H9 (cell line): ENCODE measurements at regions not wholly inside any gene's neighbourhood (a gene's known extent, or its start where the extent isn't known, plus 50 kb on each side); places are given as distances from the start of the nearest gene placed in this dataset.

Experiments used
- DNase-seq: peaks from one replicate; pipeline ENCODE4 v3.0.0-alpha.2; 2017
- H2AFZ ChIP-seq: one replicate; pipeline ENCODE4 v1.6.1; 2013; ENCODE audit warnings: mild to moderate bottlenecking, low read length, control low read depth, moderate library complexity
- H2AK5ac ChIP-seq: 2 replicates; pipeline ENCODE4 v1.6.1; 2013; ENCODE audit warnings: low read length, control low read depth, mixed read lengths; ENCODE audit not compliant: insufficient read length
- H2BK120ac ChIP-seq: one replicate; pipeline ENCODE4 v1.6.1; 2013; ENCODE audit warnings: low read depth, mild to moderate bottlenecking, low read length, control low read depth, inconsistent platforms; ENCODE audit not compliant: poor library complexity, severe bottlenecking
- H2BK12ac ChIP-seq: 2 replicates; pipeline ENCODE4 v1.6.1; 2013; ENCODE audit warnings: low read length, control low read depth, mixed read lengths, low read depth; ENCODE audit not compliant: insufficient read length
- H2BK15ac ChIP-seq: 2 replicates; pipeline ENCODE4 v1.6.1; 2013; ENCODE audit warnings: low read depth, low read length, control low read depth
- H2BK20ac ChIP-seq: one replicate; pipeline ENCODE4 v1.6.1; 2013; ENCODE audit warnings: low read depth, mild to moderate bottlenecking, low read length, control low read depth, inconsistent platforms; ENCODE audit not compliant: poor library complexity, severe bottlenecking
- H2BK5ac ChIP-seq: 2 replicates; pipeline ENCODE4 v1.6.1; 2013; ENCODE audit warnings: low read length, control low read depth, mixed read lengths; ENCODE audit not compliant: insufficient read length
- H3K14ac ChIP-seq: 2 replicates; pipeline ENCODE4 v1.6.1; 2013; ENCODE audit warnings: low read length, control low read depth; ENCODE audit not compliant: insufficient read depth
- H3K18ac ChIP-seq: 2 replicates; pipeline ENCODE4 v1.6.1; 2013; ENCODE audit warnings: low read depth, mild to moderate bottlenecking, mixed read lengths, low read length, control low read depth; ENCODE audit not compliant: insufficient read length
- H3K23ac ChIP-seq: 2 replicates; pipeline ENCODE4 v1.6.1; 2013; ENCODE audit warnings: low read length, control low read depth, mixed read lengths, low read depth; ENCODE audit not compliant: insufficient read length
- H3K23me2 ChIP-seq: 2 replicates; pipeline ENCODE4 v1.6.1; 2013; ENCODE audit warnings: low read depth, mild to moderate bottlenecking, mixed read lengths, low read length, control low read depth; ENCODE audit not compliant: insufficient read length, poor library complexity, severe bottlenecking
- H3K27ac ChIP-seq: 2 replicates; pipeline ENCODE4 v1.5.1; 2013; ENCODE audit warnings: low read length, control low read depth, mixed read lengths, low read depth; ENCODE audit not compliant: insufficient read length
- H3K27me3 ChIP-seq: 2 replicates; pipeline ENCODE4 v1.6.1; 2013; ENCODE audit warnings: low read length, control low read depth, inconsistent platforms; ENCODE audit not compliant: insufficient read depth
- H3K4ac ChIP-seq: 2 replicates; pipeline ENCODE4 v1.6.1; 2013; ENCODE audit warnings: low read depth, mild to moderate bottlenecking, control low read depth, inconsistent platforms, low read length, moderate library complexity
- H3K4me1 ChIP-seq: 2 replicates; pipeline ENCODE4 v1.6.1; 2013; ENCODE audit warnings: low read length, control low read depth, inconsistent platforms; ENCODE audit not compliant: insufficient read depth
- H3K4me2 ChIP-seq: 2 replicates; pipeline ENCODE4 v1.6.1; 2013; ENCODE audit warnings: low read length, control low read depth, mixed read lengths; ENCODE audit not compliant: insufficient read length, insufficient read depth
- H3K56ac ChIP-seq: 2 replicates; pipeline ENCODE4 v1.6.1; 2013; ENCODE audit warnings: low read depth, mild to moderate bottlenecking, mixed read lengths, low read length, control low read depth; ENCODE audit not compliant: insufficient read length
- H3K79me1 ChIP-seq: 2 replicates; pipeline ENCODE4 v1.6.1; 2013; ENCODE audit warnings: low read depth, mild to moderate bottlenecking, moderate library complexity, low read length, control low read depth, inconsistent platforms; ENCODE audit not compliant: insufficient read depth, poor library complexity, severe bottlenecking
- H3K79me2 ChIP-seq: 2 replicates; pipeline ENCODE4 v1.6.1; 2013; ENCODE audit warnings: low read length, control low read depth, inconsistent platforms; ENCODE audit not compliant: insufficient read depth
- H3K9ac ChIP-seq: 2 replicates; pipeline ENCODE4 v1.6.1; 2013; ENCODE audit warnings: low read length, control low read depth, mixed read lengths; ENCODE audit not compliant: insufficient read length; ENCODE audit errors: extremely low read depth
- H3K9me3 ChIP-seq: one replicate; pipeline ENCODE4 v1.6.1; 2013; ENCODE audit warnings: low read depth, low read length, inconsistent platforms; ENCODE audit not compliant: control insufficient read depth
- H3T11ph ChIP-seq: one replicate; pipeline ENCODE4 v1.6.1; 2013; ENCODE audit warnings: mild to moderate bottlenecking, low read length, control low read depth, inconsistent platforms
- H4K20me1 ChIP-seq: one replicate; pipeline ENCODE4 v1.6.1; 2013; ENCODE audit not compliant: control insufficient read depth, insufficient read length, insufficient read depth
- H4K5ac ChIP-seq: 2 replicates; pipeline ENCODE4 v1.6.1; 2013; ENCODE audit warnings: low read depth, mild to moderate bottlenecking, mixed read lengths, low read length, control low read depth; ENCODE audit not compliant: insufficient read length
- H4K8ac ChIP-seq: replicated peaks from 2 replicates; pipeline ENCODE4 v1.6.1; 2013; ENCODE audit warnings: low read length, control low read depth, mixed read lengths, low read depth; ENCODE audit not compliant: insufficient read length
- H4K91ac ChIP-seq: 2 replicates; pipeline ENCODE4 v1.6.1; 2013; ENCODE audit warnings: low read depth, mild to moderate bottlenecking, moderate library complexity, mixed read lengths, low read length, control low read depth; ENCODE audit not compliant: insufficient read length
- H3K27ac Mint-ChIP-seq, 3 experiments: 2 replicates in 2 of 3; 3 replicates in 1 of 3; pipeline ENCODE4 v1.8.0; 2020 to 2021; ENCODE audit warnings: mixed read lengths in 3 of 3, mild to moderate bottlenecking in 1 of 3, moderate library complexity in 1 of 3
- H3K27me3 Mint-ChIP-seq: 2 replicates; pipeline ENCODE4 v1.8.0; 2021; ENCODE audit warnings: low read depth, mild to moderate bottlenecking, moderate library complexity, mixed read lengths
- H3K36me3 Mint-ChIP-seq, 3 experiments: 2 replicates in 2 of 3; 3 replicates in 1 of 3; pipeline ENCODE4 v1.8.0; 2020 to 2021; ENCODE audit warnings: low read depth in 3 of 3, mixed read lengths in 3 of 3; ENCODE audit not compliant: insufficient read depth in 1 of 3
- H3K4me1 Mint-ChIP-seq, 2 experiments: 2 replicates each; pipeline ENCODE4 v1.8.0; 2020; ENCODE audit warnings: mixed read lengths in 2 of 2
- H3K4me3 Mint-ChIP-seq, 2 experiments: 2 replicates in 1 of 2; 3 replicates in 1 of 2; pipeline ENCODE4 v1.8.0; 2020 to 2021; ENCODE audit warnings: mild to moderate bottlenecking in 2 of 2, mixed read lengths in 2 of 2, moderate library complexity in 1 of 2
- H3K9me3 Mint-ChIP-seq, 2 experiments: 2 replicates in 1 of 2; 3 replicates in 1 of 2; pipeline ENCODE4 v1.8.0; 2020; ENCODE audit warnings: mild to moderate bottlenecking in 2 of 2, mixed read lengths in 2 of 2, moderate library complexity in 1 of 2
- WGBS: extraction: QIAGEN DNeasy Blood & Tissue Kit; methylation state at CpG from one replicate; pipeline ENCODE4 v1.1.7; 2013; ENCODE audit warnings: missing lambda C conversion rate, low lambda C conversion rate, mixed read lengths; ENCODE audit not compliant: insufficient read length; ENCODE audit errors: extremely low coverage; 5-methylcytosine and 5-hydroxymethylcytosine counted together
- TF ChIP-seq, protein P1 (sequence below): fragments of 200-600 bp; sonication (generic); conservative IDR thresholded peaks from 3 replicates; pipeline ENCODE4 v1.8.0; 2021; ENCODE audit warnings: antibody characterized with exemption, mild to moderate bottlenecking

DNA sequence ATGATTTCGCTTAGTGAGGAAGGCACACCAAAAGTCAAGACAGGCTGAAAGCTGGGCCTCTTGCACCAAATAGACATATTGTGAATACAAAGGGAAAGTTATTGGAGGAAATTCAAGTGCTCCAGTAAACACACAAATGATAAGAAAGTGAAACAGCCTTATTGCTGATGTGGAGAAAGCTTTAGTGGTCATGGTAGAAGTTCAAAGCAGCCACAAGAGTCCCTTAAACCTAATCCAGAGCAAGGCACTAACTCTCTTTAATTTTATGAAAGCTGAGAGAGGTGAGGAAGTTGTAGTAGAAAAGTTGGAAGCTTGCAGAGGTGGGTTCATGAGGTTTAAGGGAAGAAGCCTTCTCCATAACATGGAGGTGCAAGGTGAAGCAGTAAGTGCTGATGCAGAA lies 988.3 kb downstream of the VRK1 start:
- Histone ChIP-seq H3K14ac (no peak overlapping the region), H3K79me1 (no peaks in the 10 kb centered on the region), H2BK12ac (no peak overlapping the region), H3K27ac (no peak overlapping the region), H4K5ac (no peak overlapping the region), H3K9me3 (no peaks in the 10 kb centered on the region), H2BK15ac (no peak overlapping the region), H4K20me1 (no peaks in the 10 kb centered on the region), H3K4me2 (no peak overlapping the region), H3K9ac (no peak overlapping the region), H4K8ac (no peak overlapping the region), H3K23ac (no peak overlapping the region), H3K18ac (no peak overlapping the region), H2AK5ac (no peak overlapping the region), H2BK120ac (no peak overlapping the region), H3K4ac (no peak overlapping the region), H3T11ph (no peak overlapping the region), H3K27me3 (no peaks in the 10 kb centered on the region), H4K91ac (no peak overlapping the region), H2BK5ac (no peak overlapping the region), H3K23me2 (no peaks in the 10 kb centered on the region), H2BK20ac (no peak overlapping the region), H2AFZ (no peak overlapping the region), H3K4me1 (no peaks in the 10 kb centered on the region), H3K79me2 (no peaks in the 10 kb centered on the region), H3K56ac (no peak overlapping the region)
- no peaks in the 10 kb centered on the region; a peak in 1 of 7 replicates for H3K36me3 Mint-ChIP-seq
- H3K27me3 Mint-ChIP-seq: no peaks in the 10 kb centered on the region; the same call in 1 of the 2 replicates
- H3K4me1 Mint-ChIP-seq: no peaks in the 10 kb centered on the region
- H3K27ac Mint-ChIP-seq: no peak overlapping the region
- WGBS: no CpG with 5 or more reads among the region's 1 CpG
- peaks cover 3 to 4% of the 10 kb centered on the region in 2 experiments; a peak in 4 of 5 replicates for H3K9me3 Mint-ChIP-seq
- no peak for DNase-seq
- TF ChIP-seq, protein P1, sequence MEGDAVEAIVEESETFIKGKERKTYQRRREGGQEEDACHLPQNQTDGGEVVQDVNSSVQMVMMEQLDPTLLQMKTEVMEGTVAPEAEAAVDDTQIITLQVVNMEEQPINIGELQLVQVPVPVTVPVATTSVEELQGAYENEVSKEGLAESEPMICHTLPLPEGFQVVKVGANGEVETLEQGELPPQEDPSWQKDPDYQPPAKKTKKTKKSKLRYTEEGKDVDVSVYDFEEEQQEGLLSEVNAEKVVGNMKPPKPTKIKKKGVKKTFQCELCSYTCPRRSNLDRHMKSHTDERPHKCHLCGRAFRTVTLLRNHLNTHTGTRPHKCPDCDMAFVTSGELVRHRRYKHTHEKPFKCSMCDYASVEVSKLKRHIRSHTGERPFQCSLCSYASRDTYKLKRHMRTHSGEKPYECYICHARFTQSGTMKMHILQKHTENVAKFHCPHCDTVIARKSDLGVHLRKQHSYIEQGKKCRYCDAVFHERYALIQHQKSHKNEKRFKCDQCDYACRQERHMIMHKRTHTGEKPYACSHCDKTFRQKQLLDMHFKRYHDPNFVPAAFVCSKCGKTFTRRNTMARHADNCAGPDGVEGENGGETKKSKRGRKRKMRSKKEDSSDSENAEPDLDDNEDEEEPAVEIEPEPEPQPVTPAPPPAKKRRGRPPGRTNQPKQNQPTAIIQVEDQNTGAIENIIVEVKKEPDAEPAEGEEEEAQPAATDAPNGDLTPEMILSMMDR: no peak
- H3K4me3 Mint-ChIP-seq: no peak overlapping the region
